G401.6 (cell line): ENCODE measurements at regions not wholly inside any gene's neighbourhood (a gene's known extent, or its start where the extent isn't known, plus 50 kb on each side); places are given as distances from the start of the nearest gene placed in this dataset.

Experiments used
- FAIRE-seq: peaks from 2 replicates; lab custom pipeline; 2012; peaks lifted over from hg19 to GRCh38; lab: Jason Lieb, UNC

- no peak for FAIRE-seq
Measured at GRCh38 chr10:25661632-25662031, 272.4 kb upstream of the MYO3A start.

GRCh38 chr10:25666276-25666675 lies 267.8 kb upstream of the MYO3A start:
- FAIRE-seq, result no peak

- no peak for FAIRE-seq
Measured at GRCh38 chr10:25675204-25675603, 258.8 kb upstream of the MYO3A start.

- no peak for FAIRE-seq
Measured at GRCh38 chr10:25675615-25676014, 258.4 kb upstream of the MYO3A start.

GRCh38 chr10:25678220-25678619 lies 255.8 kb upstream of the MYO3A start:
- FAIRE-seq, result no peak

- no peak for FAIRE-seq
Measured at GRCh38 chr10:25678666-25679065, 255.4 kb upstream of the MYO3A start.

- FAIRE-seq, result no peak
Measured at GRCh38 chr10:25682203-25682851, 251.7 kb upstream of the MYO3A start.

GRCh38 chr10:25683344-25683743 lies 250.7 kb upstream of the MYO3A start:
- no peak for FAIRE-seq

GRCh38 chr10:25687521-25687920 lies 246.5 kb upstream of the MYO3A start:
- no peak for FAIRE-seq

GRCh38 chr10:25689346-25690100 lies 244.5 kb upstream of the MYO3A start:
- no peak for FAIRE-seq

- FAIRE-seq, result no peak
Measured at GRCh38 chr10:25692761-25693160, 241.3 kb upstream of the MYO3A start.

- FAIRE-seq, result no peak
Measured at GRCh38 chr10:25694206-25694933, 239.7 kb upstream of the MYO3A start.

GRCh38 chr10:25694971-25695370 lies 239.1 kb upstream of the MYO3A start:
- FAIRE-seq, result no peak

- FAIRE-seq, result no peak
Measured at GRCh38 chr10:25695586-25695985, 238.4 kb upstream of the MYO3A start.

GRCh38 chr10:25696013-25696708 lies 237.9 kb upstream of the MYO3A start:
- no peak for FAIRE-seq

- FAIRE-seq, result no peak
Measured at GRCh38 chr10:25697412-25697811, 236.6 kb upstream of the MYO3A start.

- no peak for FAIRE-seq
Measured at GRCh38 chr10:25698638-25699037, 235.4 kb upstream of the MYO3A start.

- FAIRE-seq, result no peak
Measured at GRCh38 chr10:25699631-25700030, 234.4 kb upstream of the MYO3A start.

GRCh38 chr10:25701652-25702051 lies 232.4 kb upstream of the MYO3A start:
- FAIRE-seq, result no peak

- no peak for FAIRE-seq
Measured at GRCh38 chr10:25704622-25705021, 229.4 kb upstream of the MYO3A start.

- no peak for FAIRE-seq
Measured at GRCh38 chr10:25707572-25707971, 226.5 kb upstream of the MYO3A start.

GRCh38 chr10:25707976-25708671 lies 225.9 kb upstream of the MYO3A start:
- FAIRE-seq, result no peak
